Neural progenitor cell (in vitro differentiated cells): ENCODE measurements at regions not wholly inside any gene's neighbourhood (a gene's known extent, or its start where the extent isn't known, plus 50 kb on each side); places are given as distances from the start of the nearest gene placed in this dataset.
A peak's percentile ranks its signal among the peaks of the same experiment; 100 is the strongest.

Experiments
- CTCF ChIP-seq: fragments of 200-600 bp; sonication (generic); IDR thresholded peaks from 2 replicates; pipeline ENCODE4 v1.5.1; 2017; ENCODE audit warnings: antibody characterized with exemption, mild to moderate bottlenecking
- EZH2 ChIP-seq: fragments of 200-600 bp; sonication (generic); IDR thresholded peaks from 2 replicates; pipeline ENCODE4 v1.6.1; 2017; ENCODE audit warnings: antibody characterized with exemption, mild to moderate bottlenecking, moderate library complexity
- EZH2phosphoT487 ChIP-seq: fragments of 200-600 bp; sonication (generic); IDR thresholded peaks from 2 replicates; pipeline ENCODE4 v1.6.1; 2017; ENCODE audit warnings: antibody characterized with exemption

GRCh38 chr4:160175064-160175643 is 1072.3 kb downstream of the RAPGEF2 start:
- TF ChIP-seq CTCF: peak; percentile 7
- TF ChIP-seq EZH2: no peak
- TF ChIP-seq EZH2phosphoT487: no peak
